Mesenchymal stem cell (in vitro differentiated cells and primary cell): ENCODE measurements at regions not wholly inside any gene's neighbourhood (a gene's known extent, or its start where the extent isn't known, plus 50 kb on each side); places are given as distances from the start of the nearest gene placed in this dataset.
A peak's percentile ranks its signal among the peaks of the same experiment; 100 is the strongest.

Experiments
- DNase-seq: peaks from one replicate; pipeline ENCODE4 v3.0.0-alpha.2; 2013
- H2AFZ ChIP-seq: one replicate; pipeline ENCODE4 v1.6.1; 2013; ENCODE audit warnings: low read depth, mild to moderate bottlenecking, control low read depth, inconsistent platforms, low read length, moderate library complexity
- H2AK5ac ChIP-seq: 2 replicates; pipeline ENCODE4 v1.6.1; 2013; ENCODE audit warnings: low read length, moderate library complexity, mild to moderate bottlenecking, inconsistent platforms; ENCODE audit not compliant: severe bottlenecking
- H2BK120ac ChIP-seq: one replicate; pipeline ENCODE4 v1.6.1; 2013; ENCODE audit warnings: low read depth, mild to moderate bottlenecking, inconsistent platforms, low read length, moderate library complexity
- H2BK12ac ChIP-seq, 2 experiments: one replicate each; pipeline ENCODE4 v1.6.1; 2013; ENCODE audit warnings: inconsistent platforms in 2 of 2, low read length in 2 of 2, mild to moderate bottlenecking in 2 of 2, moderate library complexity in 2 of 2, control low read depth in 1 of 2
- H2BK15ac ChIP-seq: one replicate; pipeline ENCODE4 v1.6.1; 2013; ENCODE audit warnings: mild to moderate bottlenecking, low read depth, inconsistent platforms; ENCODE audit not compliant: poor library complexity, severe bottlenecking
- H2BK5ac ChIP-seq: 2 replicates; pipeline ENCODE4 v1.6.1; 2013; ENCODE audit warnings: low read depth, mild to moderate bottlenecking, low read length, control low read depth, inconsistent platforms; ENCODE audit not compliant: poor library complexity, severe bottlenecking
- H3K14ac ChIP-seq, 2 experiments: one replicate each; pipeline ENCODE4 v1.6.1; 2013; ENCODE audit warnings: inconsistent platforms in 2 of 2, low read length in 2 of 2, control low read depth in 1 of 2, mild to moderate bottlenecking in 1 of 2, moderate library complexity in 1 of 2
- H3K18ac ChIP-seq, 2 experiments: one replicate each; pipeline ENCODE4 v1.6.1; 2013; ENCODE audit warnings: inconsistent platforms in 2 of 2, low read length in 2 of 2, control low read depth in 1 of 2, low read depth in 1 of 2, mild to moderate bottlenecking in 1 of 2
- H3K23ac ChIP-seq, 2 experiments: one replicate each; pipeline ENCODE4 v1.6.1; 2013; ENCODE audit warnings: inconsistent platforms in 2 of 2, low read length in 2 of 2, mild to moderate bottlenecking in 2 of 2, moderate library complexity in 2 of 2, control low read depth in 1 of 2
- H3K27ac ChIP-seq: 2 replicates; pipeline ENCODE4 v1.5.1; 2013; ENCODE audit warnings: mild to moderate bottlenecking, moderate library complexity, low read length, control low read depth, inconsistent platforms; ENCODE audit not compliant: poor library complexity, severe bottlenecking
- H3K27me3 ChIP-seq, 2 experiments: 2 replicates each; pipeline versions ENCODE4 v1.6.1 to v1.7.0; 2013; ENCODE audit warnings: low read length in 2 of 2, mild to moderate bottlenecking in 2 of 2, moderate library complexity in 2 of 2, control low read depth in 1 of 2, inconsistent platforms in 1 of 2; ENCODE audit not compliant: control insufficient read depth in 1 of 2, insufficient read depth in 1 of 2
- H3K36me3 ChIP-seq, 2 experiments: 2 replicates each; pipeline versions ENCODE4 v1.6.1 to v1.7.0; 2013; ENCODE audit warnings: low read length in 2 of 2, control low read depth in 1 of 2, inconsistent platforms in 1 of 2, low read depth in 1 of 2, mild to moderate bottlenecking in 1 of 2; ENCODE audit not compliant: insufficient read depth in 2 of 2, control insufficient read depth in 1 of 2
- H3K4ac ChIP-seq, 2 experiments: one replicate each; pipeline ENCODE4 v1.6.1; 2013; ENCODE audit warnings: inconsistent platforms in 2 of 2, low read length in 2 of 2, mild to moderate bottlenecking in 2 of 2, moderate library complexity in 2 of 2, control low read depth in 1 of 2, low read depth in 1 of 2
- H3K4me1 ChIP-seq: 2 replicates; pipeline ENCODE4 v1.6.1; 2013; ENCODE audit warnings: low read depth, low read length, control low read depth; ENCODE audit not compliant: control insufficient read depth, insufficient read depth
- H3K4me2 ChIP-seq: 2 replicates; pipeline ENCODE4 v1.6.1; 2013; ENCODE audit warnings: low read length, mild to moderate bottlenecking, inconsistent platforms; ENCODE audit not compliant: poor library complexity, severe bottlenecking
- H3K4me3 ChIP-seq, 2 experiments: 2 replicates each; pipeline versions ENCODE4 v1.5.1 to v1.7.0; 2013; ENCODE audit warnings: low read length in 2 of 2, mild to moderate bottlenecking in 2 of 2, control low read depth in 1 of 2, low read depth in 1 of 2; ENCODE audit not compliant: insufficient read depth in 1 of 2
- H3K79me1 ChIP-seq: replicated peaks from 2 replicates; pipeline ENCODE4 v1.6.1; 2013; ENCODE audit warnings: mild to moderate bottlenecking, control low read depth, low read length, inconsistent platforms; ENCODE audit not compliant: poor library complexity, severe bottlenecking
- H3K9ac ChIP-seq: 2 replicates; pipeline ENCODE4 v1.7.0; 2013; ENCODE audit warnings: mild to moderate bottlenecking, low read length, moderate library complexity
- H3K9me3 ChIP-seq: 2 replicates; pipeline ENCODE4 v1.7.0; 2013; ENCODE audit warnings: mild to moderate bottlenecking, low read length; ENCODE audit not compliant: control insufficient read depth
- H4K8ac ChIP-seq: one replicate; pipeline ENCODE4 v1.6.1; 2013; ENCODE audit warnings: inconsistent platforms, mild to moderate bottlenecking, low read length, moderate library complexity
- H4K91ac ChIP-seq: one replicate; pipeline ENCODE4 v1.6.1; 2013; ENCODE audit warnings: mild to moderate bottlenecking, low read length, inconsistent platforms
- WGBS: methylation state at CpG from one replicate; pipeline ENCODE4 v1.1.7; 2013; ENCODE audit warnings: mixed read lengths; 5-methylcytosine and 5-hydroxymethylcytosine counted together

GRCh38 chr4:22097596-22097995 is 149.0 kb upstream of the KCNIP4 start:
- Histone ChIP-seq H3K14ac (no peak overlapping the region), H4K91ac (no peak overlapping the region), H3K18ac (no peak overlapping the region), H2BK12ac (no peak overlapping the region), H3K23ac (no peak overlapping the region), H3K9me3 (no peaks in the 10 kb centered on the region), H2BK5ac (no peak overlapping the region), H3K4ac (no peak overlapping the region), H3K36me3 (no peaks in the 10 kb centered on the region), H3K79me1 (no peaks in the 10 kb centered on the region), H4K8ac (no peak overlapping the region), H2BK120ac (no peak overlapping the region), H2AFZ (no peak overlapping the region), H2AK5ac (no peak overlapping the region), H3K27ac (no peak overlapping the region), H3K27me3 (no peaks in the 10 kb centered on the region), H2BK15ac (no peak overlapping the region), H3K4me1 (peaks cover 1% of the 10 kb centered on the region), H3K4me2 (no peak overlapping the region), H3K4me3 (no peak overlapping the region), H3K9ac (peak overlapping the region; percentile 29)
- no peak for DNase-seq
- WGBS, result 94% methylated on average over 1 of the region's 2 CpGs

- Histone ChIP-seq H3K4me1 (peaks cover 1% of the 10 kb centered on the region), H3K27ac (no peak overlapping the region), H4K8ac (no peak overlapping the region), H3K18ac (no peak overlapping the region), H3K79me1 (no peaks in the 10 kb centered on the region), H3K14ac (no peak overlapping the region), H2BK120ac (no peak overlapping the region), H3K4me3 (no peak overlapping the region), H2AFZ (no peak overlapping the region), H2AK5ac (no peak overlapping the region), H3K4me2 (no peak overlapping the region), H2BK15ac (no peak overlapping the region), H4K91ac (no peak overlapping the region), H3K27me3 (no peaks in the 10 kb centered on the region), H3K4ac (no peak overlapping the region), H2BK12ac (no peak overlapping the region), H3K9me3 (peaks cover 2% of the 10 kb centered on the region), H3K23ac (no peak overlapping the region), H3K36me3 (no peaks in the 10 kb centered on the region), H3K9ac (no peak overlapping the region), H2BK5ac (no peak overlapping the region)
- DNase-seq, result no peak
Observed at GRCh38 chr4:22094217-22094616, 145.6 kb upstream of the KCNIP4 start.

- Histone ChIP-seq H2AFZ (no peak overlapping the region), H2BK120ac (no peak overlapping the region), H3K23ac (no peak overlapping the region), H2AK5ac (no peak overlapping the region), H3K27ac (no peak overlapping the region), H3K27me3 (no peaks in the 10 kb centered on the region), H2BK5ac (no peak overlapping the region), H3K4me1 (peaks cover 1% of the 10 kb centered on the region), H3K4me2 (no peak overlapping the region), H3K36me3 (no peaks in the 10 kb centered on the region), H3K9ac (no peak overlapping the region), H3K18ac (no peak overlapping the region), H2BK15ac (no peak overlapping the region), H3K14ac (no peak overlapping the region), H4K8ac (no peak overlapping the region), H3K9me3 (peaks cover 3% of the 10 kb centered on the region), H3K79me1 (no peaks in the 10 kb centered on the region), H3K4ac (no peak overlapping the region), H4K91ac (no peak overlapping the region), H3K4me3 (no peak overlapping the region), H2BK12ac (no peak overlapping the region)
- WGBS, result 73% methylated on average over 3 of the region's 3 CpGs
- no peak for DNase-seq
Observed at GRCh38 chr4:22093126-22093525, 144.6 kb upstream of the KCNIP4 start.

- H3K4me1 ChIP-seq, result peaks cover 1% of the 10 kb centered on the region
- no peaks in the 10 kb centered on the region for H3K36me3 ChIP-seq
- peaks cover 12% of the 10 kb centered on the region for H3K9me3 ChIP-seq
- H3K23ac ChIP-seq, result no peak overlapping the region
- H3K4me3 ChIP-seq, result no peak overlapping the region
- DNase-seq, result no peak
- H3K79me1 ChIP-seq, result no peaks in the 10 kb centered on the region
- H4K8ac ChIP-seq, result no peak overlapping the region
- WGBS, result 31% methylated on average over 2 of the region's 4 CpGs
- no peak overlapping the region for H2BK5ac ChIP-seq
- H2AK5ac ChIP-seq, result no peak overlapping the region
- H3K27me3 ChIP-seq, result no peaks in the 10 kb centered on the region
- no peak overlapping the region for H3K18ac ChIP-seq
- H3K9ac ChIP-seq, result no peak overlapping the region
- H3K14ac ChIP-seq, result no peak overlapping the region
- no peak overlapping the region for H2BK12ac ChIP-seq
- H2BK120ac ChIP-seq, result no peak overlapping the region
- no peak overlapping the region for H4K91ac ChIP-seq
- H2AFZ ChIP-seq, result no peak overlapping the region
- no peak overlapping the region for H3K4ac ChIP-seq
- no peak overlapping the region for H3K27ac ChIP-seq
- no peak overlapping the region for H2BK15ac ChIP-seq
- no peak overlapping the region for H3K4me2 ChIP-seq
Observed at GRCh38 chr4:22091906-22092305, 143.3 kb upstream of the KCNIP4 start.
